DMS114 treated with DMSO at 0.1 percent for 48 hours (cell line): ENCODE measurements at regions not wholly inside any gene's neighbourhood (a gene's known extent, or its start where the extent isn't known, plus 50 kb on each side); places are given as distances from the start of the nearest gene placed in this dataset.

Source experiments
- DNase-seq: peaks from one replicate; lab custom pipeline; 2025; ENCODE audit not compliant: unreplicated experiment; lab: John Stamatoyannopoulos, UW

- DNase-seq: no peak
Observed at GRCh38 chr6:48750861-48751260, 639.9 kb upstream of the PTCHD4 start.

GRCh38 chr6:48747471-48747870 lies 636.5 kb upstream of the PTCHD4 start:
- no peak for DNase-seq

GRCh38 chr6:48747040-48747439 lies 636.0 kb upstream of the PTCHD4 start:
- no peak for DNase-seq

- DNase-seq: no peak
Observed at GRCh38 chr6:48744948-48745347, 634.0 kb upstream of the PTCHD4 start.

- no peak for DNase-seq
Observed at GRCh38 chr6:48743738-48744137, 632.7 kb upstream of the PTCHD4 start.

GRCh38 chr6:48736501-48737206 lies 625.7 kb upstream of the PTCHD4 start:
- DNase-seq: no peak

- no peak for DNase-seq
Observed at GRCh38 chr6:48735846-48736245, 624.8 kb upstream of the PTCHD4 start.

GRCh38 chr6:48733581-48733980 lies 622.6 kb upstream of the PTCHD4 start:
- DNase-seq: no peak

- DNase-seq: no peak
Observed at GRCh38 chr6:48714699-48715098, 603.7 kb upstream of the PTCHD4 start.

GRCh38 chr6:48714250-48714649 lies 603.3 kb upstream of the PTCHD4 start:
- no peak for DNase-seq

GRCh38 chr6:48713612-48714011 lies 602.6 kb upstream of the PTCHD4 start:
- DNase-seq: no peak

GRCh38 chr6:48706310-48706709 lies 595.3 kb upstream of the PTCHD4 start:
- no peak for DNase-seq

GRCh38 chr6:48701572-48701971 lies 590.6 kb upstream of the PTCHD4 start:
- no peak for DNase-seq

GRCh38 chr6:48695872-48696271 lies 584.9 kb upstream of the PTCHD4 start:
- DNase-seq: no peak

GRCh38 chr6:48691420-48691819 lies 580.4 kb upstream of the PTCHD4 start:
- no peak for DNase-seq

- no peak for DNase-seq
Observed at GRCh38 chr6:48689498-48689897, 578.5 kb upstream of the PTCHD4 start.

GRCh38 chr6:48678390-48678789 lies 567.4 kb upstream of the PTCHD4 start:
- no peak for DNase-seq

GRCh38 chr6:48671505-48671904 lies 560.5 kb upstream of the PTCHD4 start:
- DNase-seq: no peak

- no peak for DNase-seq
Observed at GRCh38 chr6:48670546-48670945, 559.5 kb upstream of the PTCHD4 start.

GRCh38 chr6:48667797-48668196 lies 556.8 kb upstream of the PTCHD4 start:
- DNase-seq: no peak

GRCh38 chr6:48664826-48665225 lies 553.8 kb upstream of the PTCHD4 start:
- no peak for DNase-seq

GRCh38 chr6:48658915-48659314 lies 547.9 kb upstream of the PTCHD4 start:
- no peak for DNase-seq

- no peak for DNase-seq
Observed at GRCh38 chr6:48641544-48641943, 530.5 kb upstream of the PTCHD4 start.
